CD4-positive, alpha-beta T cell (primary cell): ENCODE measurements at regions not wholly inside any gene's neighbourhood (a gene's known extent, or its start where the extent isn't known, plus 50 kb on each side); places are given as distances from the start of the nearest gene placed in this dataset.

ENCODE experiments used
- ATAC-seq: fragments of 200-7000 bp; cut with Tn5 transposase; one replicate; pipeline ENCODE4 v1.10.0; 2022; ENCODE audit warnings: mild to moderate bottlenecking; ENCODE audit not compliant: poor library complexity
- CTCF ChIA-PET: fragments of 350-600 bp; sonication (Branson Sonifier 250); formaldehyde crosslinking; loops from one replicate; lab custom pipeline; 2021; ENCODE audit warnings: antibody characterized with exemption, inconsistent platforms; lab: Charles Lee
- POLR2A ChIA-PET: fragments of 350-600 bp; sonication (Branson Sonifier 250); formaldehyde crosslinking; loops from one replicate; lab custom pipeline; 2021; ENCODE audit warnings: antibody characterized with exemption, inconsistent platforms; lab: Charles Lee
- DNase-seq, 14 experiments: peaks; one replicate each; pipeline ENCODE4 v3.0.0-alpha.2; 2013 to 2020; ENCODE audit warnings: mixed read lengths in 2 of 14
- H3K27ac ChIP-seq, 2 donors: one replicate each; pipeline versions ENCODE4 v1.5.1 to v1.7.0; 2013; ENCODE audit warnings: low read length in 2 of 2, low read depth in 1 of 2, mild to moderate bottlenecking in 1 of 2
- H3K27me3 ChIP-seq, 2 experiments: 1 replicate in 1 of 2; 2 replicates in 1 of 2; pipeline versions ENCODE4 v1.6.1 to v1.7.0; 2013; ENCODE audit warnings: low read length in 2 of 2, control low read depth in 1 of 2, mild to moderate bottlenecking in 1 of 2, moderate library complexity in 1 of 2; ENCODE audit not compliant: insufficient read depth in 2 of 2, control insufficient read depth in 1 of 2
- H3K36me3 ChIP-seq: one replicate; pipeline ENCODE4 v1.6.1; 2013; ENCODE audit warnings: low read length, control low read depth; ENCODE audit not compliant: insufficient read depth
- H3K4me1 ChIP-seq: one replicate; pipeline ENCODE4 v1.6.1; 2013; ENCODE audit warnings: low read length, control low read depth; ENCODE audit not compliant: insufficient read depth
- H3K4me3 ChIP-seq: one replicate; pipeline ENCODE4 v1.5.1; 2013; ENCODE audit warnings: mild to moderate bottlenecking, low read length, moderate library complexity
- H3K9me3 ChIP-seq, 2 experiments: 1 replicate in 1 of 2; 2 replicates in 1 of 2; pipeline versions ENCODE4 v1.6.1 to v1.7.0; 2013; ENCODE audit warnings: low read length in 2 of 2, mild to moderate bottlenecking in 2 of 2, control low read depth in 1 of 2, moderate library complexity in 1 of 2; ENCODE audit not compliant: control insufficient read depth in 1 of 2, insufficient read depth in 1 of 2
- H3K27ac Mint-ChIP-seq: one replicate; pipeline ENCODE4 v1.8.0; 2020; ENCODE audit warnings: mixed read lengths
- H3K27me3 Mint-ChIP-seq: one replicate; pipeline ENCODE4 v1.8.0; 2021; ENCODE audit warnings: mixed read lengths
- H3K36me3 Mint-ChIP-seq: one replicate; pipeline ENCODE4 v1.8.0; 2021; ENCODE audit warnings: low read depth, mixed read lengths
- H3K4me1 Mint-ChIP-seq: one replicate; pipeline ENCODE4 v1.8.0; 2021; ENCODE audit warnings: low read depth, mixed read lengths
- H3K4me3 Mint-ChIP-seq: one replicate; pipeline ENCODE4 v1.8.0; 2020; ENCODE audit warnings: mild to moderate bottlenecking, mixed read lengths
- H3K9me3 Mint-ChIP-seq: one replicate; pipeline ENCODE4 v1.8.0; 2020; ENCODE audit warnings: mixed read lengths
- CTCF ChIP-seq: fragments of 200-600 bp; IDR thresholded peaks from one replicate; pipeline ENCODE4 v1.8.0; 2022; ENCODE audit warnings: antibody characterized with exemption, mild to moderate bottlenecking
- intact Hi-C, 2 experiments: fragments of 100-400 bp; cut with DNase I in 1 of 2; cut with micrococcal nuclease in 1 of 2; formaldehyde crosslinking; loops; one replicate each; pipeline versions ENCODE4 v1.15.1 to v1.9.0; 2023 to 2025; cut with DNase I, micrococcal nuclease

DNA sequence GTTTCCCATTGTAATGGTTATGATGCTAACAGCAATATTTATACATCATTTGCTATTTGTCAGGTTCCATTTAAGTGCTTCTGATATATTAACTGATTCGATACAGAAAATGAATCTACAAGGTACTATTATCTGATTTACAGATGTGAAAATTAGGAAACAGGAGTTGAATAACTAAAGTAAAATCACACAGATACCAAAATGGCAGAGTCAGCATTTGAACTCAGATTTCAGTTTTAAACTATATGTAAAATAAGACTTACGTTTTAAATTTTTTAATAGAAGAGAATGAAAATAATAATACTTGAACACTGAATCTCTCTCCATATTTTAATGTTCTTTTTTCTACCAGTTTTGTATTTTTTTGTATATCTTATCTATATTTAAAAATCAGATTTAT is 313.2 kb downstream of the MDFIC start:
- no peak overlapping the region for H3K27ac ChIP-seq
- ATAC-seq, result no peak
- no peak overlapping the region for H3K4me3 ChIP-seq
- no peaks in the 10 kb centered on the region for H3K27me3 ChIP-seq
- peaks cover 0 to 10% of the 10 kb centered on the region in 2 experiments for H3K9me3 ChIP-seq
- no peak for DNase-seq
- Mint-ChIP-seq H3K36me3 (no peaks in the 10 kb centered on the region), H3K4me3 (no peak overlapping the region), H3K9me3 (peaks cover 5% of the 10 kb centered on the region), H3K4me1 (peaks cover 8% of the 10 kb centered on the region), H3K27me3 (no peaks in the 10 kb centered on the region), H3K27ac (no peak overlapping the region)
- no peaks in the 10 kb centered on the region for H3K36me3 ChIP-seq
- intact Hi-C loops, result no loop called here
- H3K4me1 ChIP-seq, result peaks cover 4% of the 10 kb centered on the region
- ChIA-PET POLR2A (no interaction called here), CTCF (no interaction called here)
- no peak for TF ChIP-seq CTCF

DNA sequence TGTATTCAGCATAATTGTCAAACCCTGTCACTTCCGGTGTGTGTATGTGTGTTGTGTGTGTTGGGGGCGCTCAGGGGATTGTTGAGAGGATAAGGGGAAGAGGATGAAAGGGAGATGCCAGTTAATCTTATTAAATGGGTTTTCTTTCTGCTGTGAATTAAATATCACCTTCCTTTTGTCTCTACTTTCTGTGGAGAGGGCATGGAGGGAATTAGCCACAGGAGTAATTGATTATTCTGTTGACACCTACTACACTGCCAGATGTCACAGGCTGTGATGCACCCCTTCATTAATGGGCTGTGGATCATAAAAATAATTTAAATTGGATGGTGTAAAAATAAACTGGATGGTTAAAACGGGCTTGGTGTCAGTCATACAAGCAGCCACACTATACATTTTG is 311.9 kb downstream of the MDFIC start:
- H3K27ac ChIP-seq, result no peak overlapping the region
- Mint-ChIP-seq H3K4me1 (peaks cover 18% of the 10 kb centered on the region), H3K9me3 (peaks cover 5% of the 10 kb centered on the region), H3K27ac (no peak overlapping the region), H3K36me3 (no peaks in the 10 kb centered on the region), H3K27me3 (no peaks in the 10 kb centered on the region), H3K4me3 (no peak overlapping the region)
- intact Hi-C loops, result no loop called here
- ATAC-seq (no peak), DNase-seq (no peak)
- ChIA-PET CTCF (no interaction called here), POLR2A (no interaction called here)
- no peak for TF ChIP-seq CTCF
- peaks cover 0 to 10% of the 10 kb centered on the region in 2 experiments for H3K9me3 ChIP-seq
- H3K27me3 ChIP-seq, result no peaks in the 10 kb centered on the region
- H3K4me1 ChIP-seq, result peaks cover 16% of the 10 kb centered on the region
- no peaks in the 10 kb centered on the region for H3K36me3 ChIP-seq
- H3K4me3 ChIP-seq, result no peak overlapping the region

DNA sequence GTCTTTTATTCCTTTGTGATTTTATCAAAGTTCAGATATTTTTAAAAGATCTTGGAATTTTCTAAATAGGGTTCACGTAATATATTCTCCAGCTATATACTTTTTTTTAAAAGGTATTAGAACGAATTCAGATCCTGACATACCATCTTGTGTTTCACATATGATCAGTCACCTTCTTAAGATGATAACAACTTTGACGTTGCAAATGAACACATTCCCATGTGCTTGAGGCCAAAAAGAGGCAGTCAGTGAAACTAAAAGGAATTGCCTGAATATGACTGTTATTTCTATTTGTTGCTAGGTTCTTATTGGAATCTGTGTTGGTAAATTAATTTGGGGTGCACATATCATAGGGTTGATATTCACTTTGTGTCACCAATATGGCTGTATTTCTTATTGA is 310.1 kb downstream of the MDFIC start:
- Mint-ChIP-seq H3K4me3 (no peak overlapping the region), H3K4me1 (peaks cover 23% of the 10 kb centered on the region), H3K9me3 (peaks cover 5% of the 10 kb centered on the region), H3K27ac (no peak overlapping the region), H3K36me3 (no peaks in the 10 kb centered on the region), H3K27me3 (no peaks in the 10 kb centered on the region)
- POLR2A ChIA-PET, result no interaction called here
- TF ChIP-seq CTCF, result no peak
- intact Hi-C loops, result no loop called here
- CTCF ChIA-PET, result no interaction called here
- Histone ChIP-seq H3K27me3 (no peaks in the 10 kb centered on the region), H3K9me3 (peaks cover 0 to 10% of the 10 kb centered on the region in 2 experiments), H3K4me3 (no peak overlapping the region), H3K27ac (no peak overlapping the region), H3K4me1 (peaks cover 17% of the 10 kb centered on the region), H3K36me3 (no peaks in the 10 kb centered on the region)
- ATAC-seq (no peak), DNase-seq (no peak)
